ENCODE measurements at regions not wholly inside any gene's neighbourhood (a gene's known extent, or its start where the extent isn't known, plus 50 kb on each side); places are given as distances from the start of the nearest gene placed in this dataset.

GRCh38 chr6:81075974-81076373, 676.5 kb downstream of the TENT5A start:
- no peak for TF ChIP-seq EZH2phosphoT487 (IDR thresholded peaks at IDR 0.05; ENCODE audit: insufficient read depth, low read depth)
- TF ChIP-seq EZH2 (IDR thresholded peaks at IDR 0.05; ENCODE audit: insufficient read depth, poor library complexity, severe bottlenecking): no peak

All from GM23248 (cell line).